AML-193 (cell line): ENCODE measurements at regions not wholly inside any gene's neighbourhood (a gene's known extent, or its start where the extent isn't known, plus 50 kb on each side); places are given as distances from the start of the nearest gene placed in this dataset.
"Not testable (repeated sequence)": the region's sequence is repeated elsewhere in the genome, so short reads cannot be mapped to it uniquely, and the experiment has no call there.

Experiments used
- DNase-seq, 2 experiments: peaks; one replicate each; lab custom pipeline; 2025; lab: John Stamatoyannopoulos, UW

DNA sequence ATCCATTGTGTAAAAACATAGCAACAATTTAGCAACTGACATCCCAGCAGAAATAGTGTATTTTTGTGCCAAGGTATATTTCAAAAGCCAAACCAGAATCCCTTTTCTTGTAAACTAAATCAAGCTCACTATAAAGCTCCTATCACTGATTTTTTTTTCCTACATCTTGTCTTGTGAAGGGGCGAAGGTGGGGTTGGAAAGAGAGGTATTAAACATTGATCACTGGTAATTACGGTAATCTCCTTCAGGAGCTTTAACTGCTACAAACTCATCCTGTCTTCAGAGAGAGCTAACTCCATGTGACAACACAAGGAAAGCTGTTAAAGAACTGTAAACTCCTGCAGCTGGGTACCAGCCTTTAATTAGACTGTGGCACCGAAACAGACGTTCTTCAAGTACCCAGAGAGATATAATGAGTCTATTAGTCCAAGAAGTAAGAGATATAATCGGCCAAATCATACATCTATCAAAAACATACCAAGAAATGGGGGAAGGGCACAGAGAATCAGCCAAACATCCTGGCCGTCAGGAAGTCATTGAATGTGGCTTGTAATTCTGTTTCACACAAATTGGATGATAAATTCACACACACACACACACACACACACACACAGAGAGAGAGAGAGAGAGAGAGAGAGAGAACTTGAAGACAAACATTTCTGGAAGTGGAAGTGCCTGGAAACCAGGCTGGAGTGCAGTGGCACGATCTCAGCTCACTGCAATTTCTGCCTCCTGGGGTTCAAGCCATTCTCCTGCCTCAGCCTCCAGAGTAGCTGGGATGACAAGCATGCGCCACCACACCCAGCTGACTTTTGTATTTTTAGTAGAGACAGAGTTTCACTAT is 111.9 kb upstream of the PPARGC1A start:
- DNase-seq = no peak

DNA sequence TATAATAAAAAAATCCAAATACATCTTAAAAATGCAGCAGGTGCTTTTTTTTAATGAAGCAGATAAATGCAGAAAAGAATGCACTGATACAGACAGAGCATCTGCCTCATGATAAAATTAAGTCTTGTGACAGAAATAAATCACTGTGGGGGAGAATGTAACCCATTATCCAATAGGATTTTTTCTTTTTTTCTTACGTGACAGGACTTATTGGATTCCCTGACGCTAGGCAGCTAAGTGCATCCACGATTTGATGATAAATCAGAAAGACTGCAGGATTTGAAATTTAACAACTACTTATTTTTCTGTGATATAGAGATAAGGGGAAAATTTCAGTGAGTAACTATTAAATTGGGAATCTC is 110.6 kb upstream of the PPARGC1A start:
- DNase-seq = no peak

DNA sequence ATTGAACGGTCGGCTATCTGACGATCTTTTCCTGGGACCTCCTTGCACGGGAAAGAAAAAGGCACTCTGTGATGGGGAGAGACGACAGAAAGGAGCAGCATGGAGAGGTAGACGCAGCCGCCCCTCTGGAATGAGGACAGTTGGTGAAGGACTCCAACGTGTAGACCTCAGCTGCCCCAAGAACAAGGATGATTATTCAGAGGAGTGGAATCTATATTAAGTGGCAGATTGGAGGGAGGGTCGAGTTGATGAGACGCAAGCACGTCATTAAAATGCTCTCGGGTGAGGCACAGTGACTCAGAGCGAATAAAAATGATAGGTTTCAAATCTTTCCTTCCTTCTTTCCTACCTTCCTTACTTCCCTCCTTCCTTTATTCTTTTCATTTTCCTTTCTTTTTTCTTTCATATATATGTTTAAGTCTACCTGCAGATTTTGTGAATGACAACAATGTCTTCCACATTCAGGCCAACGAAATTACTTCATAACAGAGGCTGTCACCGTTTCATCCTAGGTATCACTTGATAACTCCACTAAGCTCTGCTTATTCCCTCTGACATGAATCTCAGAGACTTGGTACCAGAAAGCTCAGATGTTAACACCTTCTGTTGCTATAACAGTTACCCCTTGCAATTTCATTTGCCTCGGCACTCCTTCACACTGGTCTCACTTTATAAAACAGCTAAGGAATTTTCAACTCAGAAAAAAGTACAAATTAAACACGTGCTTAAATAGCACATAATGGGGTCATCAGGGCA is 110.0 kb upstream of the PPARGC1A start:
- DNase-seq = no peak

DNA sequence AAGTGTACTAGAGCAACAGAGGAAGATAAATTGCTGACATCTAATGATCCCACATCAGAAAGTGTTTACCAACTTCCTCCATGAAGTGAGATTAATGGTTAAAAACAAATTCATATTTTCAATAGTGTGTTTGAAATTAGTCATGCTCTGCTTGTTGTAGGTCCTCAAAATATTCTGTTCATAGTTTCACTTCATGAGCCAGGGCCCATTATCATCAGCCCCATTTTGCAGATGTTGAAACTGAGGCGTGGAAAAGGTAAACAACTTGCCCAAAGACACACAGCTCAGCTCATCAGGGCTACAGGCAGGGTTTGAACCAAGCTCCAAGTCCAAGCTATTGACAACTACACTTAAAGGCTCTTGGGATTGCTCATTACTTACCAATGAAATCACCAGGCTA is 103.5 kb upstream of the PPARGC1A start:
- no peak for DNase-seq

DNA sequence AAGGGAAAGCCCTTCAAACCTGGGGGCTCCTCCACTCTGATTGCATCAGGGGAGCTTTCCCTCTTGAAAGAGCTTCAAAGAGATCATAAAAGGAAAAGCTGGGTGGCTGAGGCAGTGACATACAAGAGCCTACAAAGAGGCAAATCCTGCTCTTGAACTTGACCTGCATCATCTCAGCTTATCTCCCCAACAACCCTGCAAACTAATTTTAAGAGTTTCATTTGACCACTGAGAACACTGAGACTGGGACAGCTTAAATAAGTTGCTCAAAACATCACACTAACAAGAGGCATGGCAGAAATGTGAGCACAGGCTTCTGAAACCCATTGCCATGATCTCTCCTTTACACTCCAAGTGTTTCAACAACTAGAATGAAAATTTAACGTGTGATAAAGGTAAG is 101.6 kb upstream of the PPARGC1A start:
- no peak for DNase-seq

DNA sequence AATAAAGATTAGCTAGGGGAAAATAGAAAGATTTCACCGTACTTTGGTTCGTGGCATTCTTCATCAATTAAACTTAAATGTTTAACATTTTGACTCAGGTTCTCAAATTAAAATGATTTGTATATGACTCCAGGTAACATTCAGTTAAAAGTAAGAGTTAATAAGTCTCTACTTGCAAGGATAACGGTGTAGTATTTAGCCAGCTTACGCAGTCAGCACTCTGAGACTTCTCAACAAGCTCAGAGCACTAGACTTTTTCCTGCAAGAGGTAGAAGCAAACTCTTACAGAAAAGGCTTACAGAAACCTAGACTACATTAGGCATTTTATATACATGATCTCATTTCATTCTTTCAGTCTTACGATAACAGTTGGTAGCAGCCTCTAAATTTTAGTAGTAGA is 96.4 kb upstream of the PPARGC1A start:
- DNase-seq = no peak

DNA sequence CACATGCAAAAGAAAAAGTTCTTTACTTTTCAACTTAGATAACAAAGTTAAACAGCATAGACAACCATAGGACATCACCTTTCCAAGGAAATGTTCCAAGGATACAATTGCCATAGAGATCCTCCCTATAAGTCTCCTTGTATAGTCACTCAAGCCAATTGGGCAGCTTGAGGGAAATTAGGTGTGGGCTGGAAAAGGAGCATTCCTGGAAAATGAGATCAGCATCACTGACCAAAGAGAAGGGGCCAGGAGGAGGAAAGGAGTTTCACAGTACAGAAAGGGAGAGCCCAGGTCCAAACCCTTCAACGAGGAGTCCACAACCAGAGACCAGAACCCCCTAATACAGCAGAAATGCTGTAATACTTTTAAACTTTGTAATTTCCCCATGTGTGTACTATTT is 91.5 kb upstream of the PPARGC1A start:
- no peak for DNase-seq

DNA sequence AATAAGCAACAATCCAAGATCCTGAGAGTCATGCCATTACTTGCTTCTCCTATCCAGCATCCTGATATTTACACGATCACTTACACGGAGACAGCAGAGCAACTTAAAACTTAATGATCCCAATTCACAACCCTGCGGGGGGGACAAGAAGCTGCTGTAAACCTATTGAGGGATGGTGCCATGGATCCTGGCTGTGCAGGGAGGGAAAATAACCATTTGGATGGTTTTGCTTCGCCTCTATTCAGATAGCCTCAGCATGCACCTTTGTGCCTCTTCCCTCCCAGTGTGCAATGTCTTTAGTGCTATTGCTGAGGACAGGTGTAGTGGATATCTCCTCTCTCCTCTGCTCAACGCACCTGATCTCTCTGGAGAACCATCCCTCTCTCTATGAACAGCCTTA is 89.7 kb upstream of the PPARGC1A start:
- no peak for DNase-seq

DNA sequence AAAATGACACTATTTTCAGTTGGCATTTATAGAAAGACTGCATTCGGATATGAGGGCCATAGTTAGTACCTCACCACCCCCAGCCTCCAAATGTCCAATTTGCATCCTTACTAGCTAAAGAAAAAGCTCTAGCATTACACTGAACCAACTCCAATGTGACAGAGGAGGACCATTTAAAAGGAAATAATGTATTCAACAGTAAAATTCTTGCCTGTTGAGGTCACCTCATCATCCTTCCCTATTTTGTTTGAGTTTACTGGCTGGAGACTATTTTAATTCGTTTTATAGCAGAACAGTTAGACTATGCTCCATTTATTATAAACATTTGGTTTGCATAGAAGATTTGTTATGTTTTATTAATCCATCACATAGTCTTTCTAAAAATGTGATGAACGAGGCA is 88.2 kb upstream of the PPARGC1A start:
- no peak for DNase-seq

DNA sequence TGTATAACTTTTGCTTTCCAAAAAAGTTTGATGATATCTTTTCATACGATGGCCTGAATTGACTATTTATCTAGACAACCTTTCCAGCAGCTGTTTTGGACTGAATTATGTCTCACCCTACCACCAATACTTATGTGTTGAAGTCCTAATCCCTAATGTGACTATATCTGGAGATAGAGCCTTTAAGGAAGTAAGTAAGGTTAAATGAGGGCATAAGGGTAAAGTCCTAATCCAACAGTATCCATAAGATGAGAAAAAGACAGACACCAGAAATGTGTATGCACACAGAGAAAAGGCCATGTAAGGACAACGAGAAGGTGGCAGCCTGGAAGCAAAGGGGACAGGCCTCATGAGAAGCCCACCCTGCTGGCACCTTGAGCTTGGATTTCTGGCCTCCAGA is 86.6 kb upstream of the PPARGC1A start:
- DNase-seq = no peak

DNA sequence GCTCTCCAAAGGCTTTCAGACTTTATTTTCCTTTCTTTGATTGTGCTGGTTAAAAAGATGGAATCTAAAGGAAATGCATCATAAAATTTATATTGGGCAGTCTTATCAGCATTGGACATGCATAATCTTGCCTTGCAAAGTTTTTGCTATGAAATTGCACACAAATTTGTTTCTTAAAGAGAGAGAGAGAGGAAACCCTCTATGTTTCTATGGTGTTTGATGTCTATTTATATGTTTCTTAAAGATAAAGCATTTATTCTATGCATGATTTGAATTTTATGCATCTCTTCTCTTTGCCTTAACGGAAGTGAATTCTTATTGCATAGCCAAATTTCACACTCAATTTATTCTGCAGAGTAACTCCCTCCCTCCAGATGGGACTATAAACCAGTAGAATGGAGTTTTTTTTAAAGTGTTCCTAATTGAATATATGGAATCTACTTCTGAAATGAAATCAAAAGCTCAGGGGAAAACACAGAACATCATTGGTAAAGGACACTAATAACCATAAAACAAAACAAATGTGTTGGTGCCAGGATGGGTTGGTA is 83.5 kb upstream of the PPARGC1A start:
- DNase-seq = no peak

DNA sequence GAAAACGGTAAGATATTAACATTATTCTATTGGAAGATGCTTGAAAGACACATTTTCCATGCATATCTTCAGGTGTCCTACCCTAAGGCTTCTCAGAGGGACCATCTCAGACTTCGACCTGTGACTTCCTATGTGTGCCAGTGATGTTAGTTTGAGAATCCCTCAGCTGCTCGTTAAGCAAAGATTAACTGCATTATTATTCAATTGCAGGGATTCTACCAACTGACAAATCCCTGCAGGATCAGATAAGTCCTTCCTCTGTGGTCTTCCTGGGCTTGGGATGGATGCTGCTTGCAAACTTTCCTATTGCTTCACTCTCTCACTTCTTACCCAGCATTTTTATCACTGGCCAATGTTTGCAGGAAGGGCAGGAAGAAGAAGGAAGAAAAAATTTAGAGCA is 83.0 kb upstream of the PPARGC1A start:
- no peak for DNase-seq

DNA sequence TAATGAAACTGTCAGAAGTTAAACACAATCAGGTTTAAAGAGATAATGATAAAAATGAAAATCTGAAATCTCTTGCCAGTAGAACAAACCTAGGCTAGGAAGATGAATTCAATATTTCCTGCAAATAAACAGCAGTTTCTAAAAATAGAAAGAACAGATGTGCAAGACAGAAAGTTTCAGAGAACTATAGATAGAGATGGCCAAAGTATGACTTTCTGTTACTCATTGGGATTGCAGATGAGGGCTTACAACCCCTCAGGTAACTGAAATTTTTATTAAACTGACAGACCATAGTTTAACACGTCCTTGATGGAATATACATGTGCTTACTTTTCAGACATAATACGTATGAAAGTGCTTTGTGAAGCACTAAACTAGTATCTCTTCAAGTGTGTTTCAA is 82.3 kb upstream of the PPARGC1A start:
- DNase-seq = no peak

DNA sequence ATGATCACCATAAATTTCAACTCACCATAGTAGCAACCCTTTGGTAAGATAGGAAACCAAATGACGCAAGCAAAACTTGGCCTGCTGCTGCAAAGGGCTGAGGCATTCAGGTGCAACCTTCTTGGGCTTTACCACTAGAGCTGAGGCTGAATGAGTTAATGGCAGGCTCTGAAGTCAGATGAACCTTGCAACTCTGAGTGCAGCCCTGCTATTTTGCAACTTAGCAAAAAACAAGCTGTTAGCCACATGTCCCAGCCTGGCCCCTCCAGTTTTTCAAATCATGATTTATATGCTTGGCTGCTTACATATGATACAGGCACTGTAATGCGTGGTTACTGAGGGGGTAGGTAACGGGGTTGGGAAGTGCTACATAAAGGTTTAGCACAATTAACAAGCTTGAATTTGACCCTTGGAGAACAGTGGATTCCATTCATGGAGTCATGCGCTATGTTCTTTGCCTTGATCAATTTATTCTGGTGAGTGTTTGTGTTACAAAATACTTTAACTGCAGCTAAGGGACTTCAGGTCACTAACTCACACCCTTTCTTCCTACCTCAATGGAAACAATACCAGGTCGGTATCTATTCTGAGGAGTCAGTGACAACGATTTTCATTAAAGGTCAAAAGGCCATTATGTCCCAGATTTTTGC is 80.5 kb upstream of the PPARGC1A start:
- DNase-seq = no peak

DNA sequence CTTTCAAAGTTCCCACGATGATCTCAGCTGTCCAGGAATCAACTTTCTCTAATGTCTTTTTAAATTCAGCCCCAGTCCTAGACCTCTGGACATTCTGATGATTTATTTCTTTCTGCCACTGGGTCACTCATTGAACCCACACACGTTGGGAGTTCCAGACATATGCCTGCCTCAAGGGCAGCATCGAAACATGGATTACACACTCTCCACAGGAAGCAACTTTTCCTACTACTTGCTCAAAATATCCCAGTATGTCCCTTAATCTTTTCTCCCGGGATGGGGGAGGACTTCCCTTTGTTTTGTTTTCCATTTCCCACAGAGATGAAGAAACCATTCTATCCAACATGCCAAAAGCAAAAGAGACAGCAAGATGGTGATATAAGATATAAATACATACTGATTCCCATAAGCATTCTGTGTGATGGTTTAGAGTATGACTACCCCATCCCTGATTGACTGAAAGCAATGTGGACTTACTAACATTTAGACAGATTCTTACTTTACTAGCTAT is 79.8 kb upstream of the PPARGC1A start:
- DNase-seq = no peak

DNA sequence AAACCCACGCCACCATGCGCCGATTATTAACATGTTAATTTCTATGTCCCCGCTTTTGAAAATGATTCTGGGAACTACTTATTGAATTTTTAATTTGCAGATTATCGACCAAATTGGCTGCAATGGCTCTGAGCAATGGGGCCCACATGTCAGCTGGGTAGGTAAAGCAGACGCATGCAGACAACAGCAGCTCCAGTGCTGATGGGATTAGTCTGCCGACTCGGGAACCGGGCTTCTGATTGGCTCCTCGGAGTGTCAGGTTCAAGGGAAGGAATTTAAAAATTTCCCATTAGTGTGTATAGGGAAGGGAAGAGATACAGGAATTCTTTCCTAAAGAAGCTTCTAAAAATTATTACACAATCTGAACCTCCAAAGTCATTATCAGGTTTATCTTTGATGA is 77.4 kb upstream of the PPARGC1A start:
- DNase-seq = no peak

DNA sequence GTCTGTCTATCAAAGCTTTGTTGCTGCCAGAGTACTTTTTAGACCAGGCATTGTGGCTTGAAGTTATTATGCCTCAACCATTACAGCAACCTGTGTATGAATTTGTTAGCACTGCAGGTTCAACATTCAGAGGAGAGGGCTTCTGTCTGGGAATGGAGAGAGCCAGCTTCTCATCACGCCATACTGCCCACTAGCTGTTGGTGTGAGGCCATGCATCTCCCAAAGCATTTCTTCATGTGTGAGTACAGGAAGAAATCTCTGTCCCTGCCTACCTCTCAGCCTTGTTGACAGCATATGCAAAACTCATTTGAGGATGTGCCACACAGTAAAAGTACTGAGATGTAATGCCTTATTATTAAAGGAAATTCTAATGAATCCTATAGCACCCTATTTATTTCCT is 76.9 kb upstream of the PPARGC1A start:
- no peak for DNase-seq

DNA sequence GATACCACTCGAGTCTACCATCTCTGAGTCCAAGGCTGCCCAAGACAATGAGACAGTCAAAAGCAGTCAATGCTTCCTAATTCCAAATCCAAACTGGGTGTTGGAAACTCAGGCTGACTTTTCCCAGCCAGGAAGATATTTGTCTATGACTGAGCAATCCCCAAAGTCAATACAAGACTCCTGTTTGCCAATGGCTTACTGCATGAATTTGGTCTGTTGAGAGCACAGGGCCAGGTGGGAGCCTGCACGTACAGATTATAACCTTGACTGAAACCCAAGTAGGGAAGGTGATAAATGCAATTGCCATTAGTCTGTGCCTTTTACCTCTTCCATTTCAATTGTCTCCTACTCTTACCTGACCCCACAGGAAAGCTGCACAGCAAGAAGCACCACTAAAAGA is 72.6 kb upstream of the PPARGC1A start:
- DNase-seq = no peak

DNA sequence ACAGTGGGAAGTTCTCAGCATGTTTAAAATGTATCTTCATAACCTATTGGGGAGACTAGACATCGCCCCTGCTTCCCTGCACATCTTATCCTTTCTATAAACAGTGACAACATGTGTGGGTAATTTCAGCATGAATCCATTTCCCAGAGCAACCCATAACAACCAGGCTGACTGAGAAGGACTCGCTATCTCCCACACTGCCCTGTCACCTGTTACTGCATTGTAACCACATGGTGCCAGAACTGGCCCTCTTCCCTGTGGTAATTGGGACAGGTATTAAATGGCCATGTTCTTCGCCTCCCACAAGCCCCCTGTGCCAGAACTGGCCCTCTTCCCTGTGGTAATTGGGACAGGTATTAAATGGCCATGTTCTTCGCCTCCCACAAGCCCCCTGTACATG is 71.5 kb upstream of the PPARGC1A start:
- DNase-seq = not testable (repeated sequence)

DNA sequence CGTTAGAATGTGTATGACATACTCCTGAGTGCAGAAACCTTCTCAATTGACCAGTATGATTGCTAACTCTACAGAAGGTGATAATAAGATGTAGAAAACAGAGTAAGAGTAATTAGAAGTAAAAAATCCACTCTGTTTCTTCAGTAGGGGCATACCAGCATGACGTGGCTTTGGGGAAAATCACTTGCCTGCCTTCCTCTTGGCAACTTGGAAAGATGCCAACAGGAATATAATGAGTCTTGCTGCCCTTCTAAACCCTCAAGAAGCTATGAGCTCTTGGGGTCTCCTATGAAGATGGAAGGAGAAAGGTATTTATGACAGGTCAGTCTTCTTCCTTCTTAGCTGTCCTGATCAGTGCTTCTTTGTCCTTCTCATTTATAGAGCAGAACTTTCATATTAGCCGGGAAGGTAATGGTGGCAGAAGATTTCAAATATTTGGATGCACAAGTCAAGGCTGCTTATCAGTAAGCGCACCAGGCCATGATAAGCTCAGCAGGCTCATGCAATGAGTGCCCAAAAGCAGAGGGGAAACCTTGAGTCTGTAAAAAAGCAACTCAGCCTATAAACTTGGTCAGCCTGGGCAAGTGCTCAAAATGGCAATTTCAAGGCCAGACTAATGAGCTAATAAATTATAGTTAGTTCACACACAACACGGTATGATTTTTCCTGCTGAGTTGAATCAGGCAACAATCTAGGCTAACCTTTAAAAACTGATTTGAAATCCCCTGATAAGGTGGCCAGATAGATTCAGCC is 69.7 kb upstream of the PPARGC1A start:
- no peak for DNase-seq

DNA sequence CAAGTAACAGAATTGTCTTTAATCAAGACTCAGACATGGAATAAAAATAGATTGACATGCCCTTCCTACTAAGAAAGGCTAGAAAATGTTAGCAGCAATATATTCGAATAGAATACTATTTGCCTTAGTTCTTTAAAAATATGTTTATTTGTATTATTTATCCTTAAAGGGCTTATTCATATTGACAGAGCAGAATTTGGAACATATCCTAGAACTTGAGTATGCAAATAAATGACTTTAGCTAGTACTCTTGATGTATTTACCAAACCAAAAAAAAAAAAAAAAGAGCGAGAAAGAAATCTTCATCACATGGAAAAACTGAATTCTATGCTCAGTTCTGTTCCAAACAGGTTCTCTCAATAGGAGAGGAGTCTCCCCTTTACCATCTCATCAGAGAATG is 68.9 kb upstream of the PPARGC1A start:
- no peak for DNase-seq

DNA sequence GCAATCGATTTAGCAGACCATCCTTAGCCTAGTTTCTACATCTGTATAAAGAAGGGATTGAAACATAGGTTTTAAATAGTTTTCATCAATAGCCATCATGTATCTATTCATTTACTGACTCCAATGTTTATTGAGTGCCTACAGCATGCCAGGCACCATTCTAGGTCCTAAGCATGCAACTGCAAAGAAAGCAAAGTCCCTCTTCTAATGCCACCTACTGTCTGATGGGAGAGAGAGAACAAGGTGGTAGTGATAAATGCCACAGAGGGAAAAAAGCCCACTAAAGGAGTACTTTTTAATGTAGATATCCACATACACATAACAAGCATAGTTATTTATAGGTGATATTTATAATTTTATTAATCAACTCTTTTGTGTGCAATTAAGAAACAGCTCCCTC is 67.6 kb upstream of the PPARGC1A start:
- DNase-seq = no peak
